HG03025 (cell line): ENCODE measurements at regions not wholly inside any gene's neighbourhood (a gene's known extent, or its start where the extent isn't known, plus 50 kb on each side); places are given as distances from the start of the nearest gene placed in this dataset.

Experiments used
- ATAC-seq: cut with Tn5 transposase; IDR thresholded peaks from one replicate; pipeline ENCODE4 v1.9.1; 2021; ENCODE audit warnings: mild to moderate bottlenecking, moderate library complexity; ENCODE audit not compliant: unreplicated experiment, low FRiP score

DNA sequence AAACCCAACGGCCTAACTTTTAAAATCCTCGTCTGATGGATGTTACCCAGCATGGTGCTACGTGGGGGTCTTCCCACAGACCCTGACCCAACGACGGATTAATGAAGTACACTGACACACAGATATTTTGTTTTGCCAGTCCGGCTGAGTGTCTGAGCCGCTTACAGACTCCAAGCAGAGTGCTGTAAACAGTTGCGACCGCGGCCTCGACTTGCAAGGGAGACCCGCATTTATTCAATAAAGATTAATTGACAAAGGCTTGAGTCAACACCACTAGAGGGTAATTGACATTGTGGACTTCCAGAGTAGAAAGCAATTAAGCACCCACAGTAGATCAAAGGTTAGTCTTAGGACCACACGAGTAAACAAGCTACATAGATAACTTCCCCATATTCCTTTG lies 1042.4 kb downstream of the AACS start:
- no peak for ATAC-seq

DNA sequence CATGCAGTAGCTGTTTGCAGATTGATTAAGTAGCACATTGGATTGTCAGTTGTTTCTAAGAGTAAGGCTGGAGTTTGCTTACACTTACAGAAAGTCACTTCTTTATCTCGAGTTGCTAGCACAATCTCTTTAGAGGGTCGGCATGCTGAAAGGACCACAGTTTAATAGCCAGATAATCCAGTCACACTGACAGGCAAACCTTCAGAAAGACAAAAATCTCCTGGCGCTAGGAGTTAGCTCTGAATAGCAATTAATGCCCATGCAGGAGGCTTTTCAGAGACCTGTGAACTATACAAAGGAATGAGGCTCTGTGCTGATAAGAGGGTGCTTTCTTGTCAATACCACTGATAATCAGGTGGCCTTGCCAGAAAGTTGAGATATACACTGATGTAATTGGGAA lies 1043.0 kb downstream of the AACS start:
- no peak for ATAC-seq

DNA sequence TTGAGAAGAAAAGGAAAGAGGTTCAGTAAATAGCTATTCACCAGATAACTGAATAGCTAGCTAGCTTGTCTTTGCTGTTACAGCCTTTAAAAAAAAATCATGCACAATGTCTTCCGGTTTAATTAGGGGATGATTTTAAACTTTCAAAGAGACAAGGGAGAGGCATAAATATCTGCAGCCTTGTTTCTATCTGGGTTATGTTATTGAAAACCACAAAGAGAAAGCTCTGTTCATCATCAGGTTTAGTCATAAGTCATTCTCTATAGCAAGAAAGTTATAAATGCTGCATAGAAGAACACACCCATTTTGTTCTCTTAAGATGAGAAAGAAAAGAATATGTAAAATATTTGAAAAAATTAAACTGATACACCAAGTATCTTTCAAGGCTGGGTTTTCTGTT lies 1046.9 kb downstream of the AACS start:
- ATAC-seq: no peak

DNA sequence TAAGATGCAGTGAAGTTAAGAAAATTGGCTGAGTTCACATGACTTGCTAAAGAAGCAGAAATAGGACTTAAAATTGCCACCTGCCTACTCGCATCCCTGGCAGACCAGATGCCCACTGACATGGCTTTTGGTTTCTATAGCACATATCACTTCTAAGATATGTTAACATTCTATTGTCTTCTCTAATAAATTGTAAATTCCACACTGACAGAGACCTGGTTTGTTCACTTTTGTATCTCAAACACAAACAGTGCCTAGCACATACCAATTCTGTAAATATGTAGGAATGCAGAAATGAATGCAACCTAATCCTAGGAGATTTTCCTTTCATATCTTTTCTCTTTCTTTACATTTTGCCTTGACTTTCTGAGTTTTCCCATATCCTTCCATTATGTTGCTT lies 1047.6 kb downstream of the AACS start:
- ATAC-seq: no peak

DNA sequence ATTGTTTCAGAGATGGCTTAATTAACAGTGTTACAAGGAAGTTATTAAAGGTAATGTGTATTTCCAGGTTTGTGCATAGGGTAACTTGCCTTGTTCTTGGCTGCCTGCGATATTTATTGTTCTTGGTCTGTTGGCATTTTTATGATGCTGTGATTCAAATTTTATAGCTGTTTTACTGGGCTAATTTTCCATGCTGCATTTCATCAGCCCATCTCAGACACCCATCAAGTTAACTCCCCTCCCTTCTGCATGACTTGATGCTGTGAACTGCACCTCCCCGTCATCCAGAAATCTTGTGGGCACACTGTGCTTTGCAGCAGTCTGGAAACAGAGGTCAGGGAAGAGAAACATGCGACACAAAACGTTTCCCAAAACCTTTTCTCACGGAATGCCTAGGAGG lies 1049.2 kb downstream of the AACS start:
- ATAC-seq: no peak

DNA sequence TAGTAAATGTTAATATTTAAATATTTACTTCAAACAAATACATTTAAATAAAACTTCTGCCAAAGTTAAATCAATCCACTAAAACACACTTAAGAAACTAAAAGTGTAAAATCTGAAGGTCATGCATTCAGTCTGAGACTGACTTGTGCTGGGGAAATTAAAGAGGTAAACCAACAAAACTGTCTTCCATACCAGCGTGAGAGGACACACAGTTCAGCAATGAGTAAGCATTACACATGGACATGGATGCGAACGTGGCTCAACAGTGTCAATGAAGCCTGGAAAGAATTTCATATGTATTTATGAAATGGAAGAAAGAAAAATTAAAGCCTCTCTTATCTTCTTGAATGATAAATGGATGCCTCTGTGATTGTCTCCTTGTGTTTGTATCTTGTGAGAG lies 1052.3 kb downstream of the AACS start:
- ATAC-seq: no peak

DNA sequence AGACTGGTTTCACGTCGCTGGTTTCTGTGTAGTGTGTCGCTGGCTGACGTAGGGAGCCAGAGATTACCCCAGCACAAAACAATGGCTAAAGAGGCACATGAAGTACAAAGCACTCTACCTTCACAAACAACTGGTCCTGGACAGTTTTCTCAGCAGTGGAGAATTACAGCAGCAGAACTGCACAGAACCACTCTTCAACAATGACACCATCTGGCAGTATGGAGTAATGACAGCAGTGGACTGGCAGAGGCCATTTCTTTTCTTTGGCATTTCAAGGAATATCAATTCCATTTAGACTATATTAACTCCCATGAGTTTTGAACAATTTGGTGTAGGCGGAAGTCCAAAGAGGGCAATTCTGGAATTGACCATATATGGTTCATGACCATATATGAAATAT lies 1074.1 kb downstream of the AACS start:
- no peak for ATAC-seq

DNA sequence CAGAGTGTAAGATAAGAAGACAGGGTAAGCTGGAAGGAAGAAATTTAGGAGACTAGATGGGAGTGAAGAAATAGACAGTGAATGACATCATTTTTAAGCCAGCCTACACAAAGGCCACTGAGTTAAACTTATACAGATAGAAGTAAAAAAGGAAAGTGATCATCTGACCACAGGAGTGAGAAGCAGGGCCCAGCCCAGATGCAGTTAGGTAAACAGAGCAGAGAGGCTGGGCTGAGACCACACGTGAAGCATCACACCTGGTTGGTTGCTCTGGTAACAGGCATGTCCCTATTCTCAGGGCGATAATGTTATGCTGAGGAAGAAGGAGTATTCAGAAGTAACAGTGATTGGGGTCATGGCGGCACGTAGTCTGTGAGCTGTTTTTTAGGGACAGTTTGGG lies 1079.4 kb downstream of the AACS start:
- ATAC-seq: no peak

DNA sequence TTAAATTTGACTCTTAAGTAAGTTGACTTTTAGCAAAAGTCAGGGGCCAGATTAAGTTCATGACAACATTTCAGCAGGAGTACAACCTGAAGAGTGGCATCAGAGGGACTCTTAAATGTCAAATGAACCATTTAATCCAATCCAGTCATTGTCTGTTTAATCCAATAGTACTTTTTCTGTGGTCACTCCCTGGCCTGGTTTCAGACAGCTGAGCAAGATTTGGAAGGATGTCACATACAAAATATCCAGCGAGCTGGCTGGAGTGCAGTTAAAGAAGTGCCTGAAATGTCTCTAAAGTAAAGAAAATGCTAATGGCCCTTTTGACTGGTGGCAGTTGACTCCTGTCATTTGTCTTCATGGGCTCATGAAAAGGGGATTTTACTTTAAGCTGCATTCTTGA lies 1082.1 kb downstream of the AACS start:
- no peak for ATAC-seq

DNA sequence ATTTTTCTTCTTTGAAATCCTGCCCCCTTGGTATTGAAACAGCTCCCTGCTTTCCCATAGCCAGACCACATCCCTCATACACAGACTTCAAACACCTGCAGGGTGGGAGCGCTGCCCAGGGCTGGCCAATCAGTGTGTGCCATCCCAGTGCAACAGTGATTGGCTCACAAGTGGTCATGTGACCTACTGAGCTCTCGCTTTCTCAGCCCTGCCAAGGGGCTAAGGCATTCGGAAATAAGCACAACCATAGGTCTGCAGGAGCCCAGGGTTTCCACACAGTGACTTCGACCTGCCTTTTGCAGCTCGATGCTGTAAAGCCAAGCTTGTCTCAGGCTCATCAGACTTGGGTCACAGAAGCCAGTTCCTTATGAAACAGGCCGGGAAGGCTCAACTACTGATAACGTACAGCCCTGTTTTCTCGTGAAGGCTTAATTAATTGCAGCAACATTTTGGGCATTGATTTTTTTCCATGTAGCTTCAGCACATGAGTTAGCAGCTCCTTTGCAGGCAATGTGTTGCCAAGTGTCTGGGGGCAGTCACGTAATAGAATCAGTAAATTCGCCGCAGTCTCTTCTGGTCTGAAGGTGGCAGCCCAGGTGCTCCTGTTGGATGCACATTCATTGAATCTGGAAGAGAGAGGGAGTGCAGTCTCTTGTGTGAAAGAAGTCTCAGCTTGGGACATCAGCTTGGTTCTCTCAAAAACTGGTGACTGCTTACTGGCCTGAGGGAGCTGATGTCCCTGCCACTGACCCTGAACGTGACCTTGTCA lies 1091.8 kb downstream of the AACS start:
- ATAC-seq: no peak

DNA sequence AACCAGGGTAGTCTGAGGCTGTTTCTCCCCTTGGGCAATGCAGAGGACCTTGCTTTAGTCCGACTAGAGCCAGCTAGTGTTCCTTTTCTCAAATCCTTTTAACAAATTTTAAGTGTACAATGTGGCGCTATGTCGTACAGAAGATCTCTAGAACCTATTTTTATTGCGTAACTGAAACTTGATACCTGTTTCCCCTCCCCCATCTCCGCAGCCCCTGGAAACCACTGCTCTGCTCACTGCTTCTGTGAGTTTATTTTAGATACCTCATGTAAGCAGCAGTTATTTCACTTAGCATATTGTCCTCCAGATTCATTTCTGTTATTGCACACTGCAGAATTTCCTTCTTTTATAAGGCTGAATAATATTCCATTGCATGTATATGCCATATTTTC lies 1092.3 kb downstream of the AACS start:
- no peak for ATAC-seq

DNA sequence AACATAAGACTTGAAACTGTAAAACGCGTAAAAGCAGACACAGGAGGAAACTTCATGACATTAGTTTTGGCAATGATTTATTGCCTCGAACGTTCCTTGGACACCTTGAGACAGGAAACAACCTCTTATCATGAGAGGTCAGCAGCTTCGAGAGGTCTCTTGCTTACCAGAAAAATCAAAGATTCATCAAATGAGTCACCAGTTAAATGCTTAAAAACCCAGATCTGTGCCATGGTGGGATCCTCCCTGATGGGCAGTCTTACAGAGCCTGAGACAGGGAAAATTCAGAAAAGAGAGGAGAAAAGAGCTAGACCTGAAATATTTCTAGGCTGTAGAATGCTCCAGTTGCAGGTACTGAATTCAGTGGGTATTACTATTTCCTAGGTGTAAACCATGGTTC lies 1093.9 kb downstream of the AACS start:
- no peak for ATAC-seq

DNA sequence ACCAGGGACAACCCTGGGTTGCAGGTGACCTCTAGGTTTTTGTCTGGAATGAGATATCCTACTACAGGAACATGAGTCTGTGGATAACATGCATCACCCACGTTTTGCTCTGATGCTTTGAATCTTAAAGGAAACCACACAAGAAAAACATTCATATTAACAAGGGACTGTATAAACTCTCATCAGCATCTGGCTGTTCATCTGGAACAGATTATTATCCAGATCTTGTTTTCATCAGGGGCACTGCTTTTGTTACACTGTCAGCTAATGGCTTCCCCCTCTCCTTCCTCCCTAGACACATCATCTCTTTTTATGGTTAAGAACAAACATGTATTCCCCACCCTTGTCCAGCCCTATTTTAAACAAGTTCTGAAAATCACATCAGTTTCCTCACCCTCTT lies 1095.7 kb downstream of the AACS start:
- no peak for ATAC-seq

DNA sequence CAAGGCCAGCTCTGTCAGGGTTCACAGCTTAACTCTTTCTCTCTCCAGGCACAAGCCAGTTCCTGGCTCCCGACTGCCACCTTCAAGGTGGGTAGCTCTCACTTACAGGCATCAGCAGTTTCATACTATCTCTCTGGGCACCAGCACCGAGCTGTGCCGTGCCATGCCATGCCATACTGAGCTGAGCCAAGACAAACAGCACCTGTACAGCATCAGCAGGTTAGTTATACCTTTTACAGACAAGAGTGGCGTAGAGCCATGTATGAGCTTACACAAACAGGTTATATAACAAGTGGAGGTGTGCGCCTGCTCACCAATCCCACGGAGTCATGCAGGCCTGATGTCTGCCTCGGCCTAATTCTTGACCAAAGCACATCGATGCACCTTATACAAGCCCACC lies 1098.7 kb downstream of the AACS start:
- ATAC-seq: no peak

DNA sequence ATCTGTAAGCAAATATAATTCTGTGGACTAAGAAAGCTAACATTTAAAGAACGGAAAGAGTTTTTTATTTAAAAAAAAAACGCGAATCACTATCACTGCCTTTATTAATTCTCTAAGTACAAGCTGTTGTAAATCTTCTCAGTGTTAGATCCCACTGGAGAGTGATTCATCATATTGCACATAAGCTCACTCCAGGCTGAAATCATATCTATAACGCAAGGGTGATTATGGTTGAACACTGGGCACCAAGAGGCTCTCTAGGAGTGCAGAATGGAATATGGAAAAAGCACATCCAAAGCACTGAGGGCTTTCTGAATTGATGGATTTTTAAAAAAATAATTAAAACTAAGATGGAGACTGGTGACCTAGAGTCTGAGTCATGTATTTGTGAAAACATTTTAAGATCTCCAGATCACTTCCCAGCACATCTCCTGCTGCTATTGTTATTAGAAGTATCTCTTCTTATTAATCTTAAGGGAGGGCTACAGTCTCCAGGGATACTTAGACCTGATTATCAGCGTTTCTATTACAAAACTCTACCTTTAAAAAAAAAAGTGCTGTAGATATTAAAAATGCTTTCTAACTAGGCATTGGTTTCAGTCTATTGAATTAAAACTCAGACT lies 1106.8 kb downstream of the AACS start:
- ATAC-seq: no peak

DNA sequence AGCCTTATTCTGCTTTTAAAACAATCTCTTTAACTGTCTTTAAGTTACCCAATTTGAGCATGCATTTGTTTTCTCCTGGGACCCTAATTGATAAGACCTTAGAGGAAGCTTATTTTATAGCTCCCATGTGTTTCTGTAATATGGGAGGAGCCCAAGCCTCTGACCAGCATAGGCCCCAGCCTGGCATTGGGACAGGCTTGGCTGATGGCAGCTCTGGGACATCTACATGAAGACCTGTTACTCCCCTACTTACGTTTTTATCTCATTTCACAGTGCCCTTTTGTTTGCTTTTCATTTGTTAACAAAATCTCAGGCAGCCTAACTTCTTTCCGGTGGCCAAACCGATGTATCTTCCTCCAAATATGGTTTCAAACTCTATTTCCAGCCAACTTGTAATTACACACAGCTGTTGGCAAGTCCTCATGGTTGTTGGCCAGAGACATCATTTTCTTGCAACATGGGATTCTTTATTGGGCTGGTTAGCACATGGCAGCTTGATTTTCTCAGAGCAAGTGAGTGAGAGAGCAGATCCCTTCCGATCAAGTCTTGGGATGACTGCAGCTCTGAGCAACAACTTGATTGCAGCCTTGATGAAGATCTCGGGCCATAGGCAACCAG lies 1117.5 kb downstream of the AACS start:
- no peak for ATAC-seq

DNA sequence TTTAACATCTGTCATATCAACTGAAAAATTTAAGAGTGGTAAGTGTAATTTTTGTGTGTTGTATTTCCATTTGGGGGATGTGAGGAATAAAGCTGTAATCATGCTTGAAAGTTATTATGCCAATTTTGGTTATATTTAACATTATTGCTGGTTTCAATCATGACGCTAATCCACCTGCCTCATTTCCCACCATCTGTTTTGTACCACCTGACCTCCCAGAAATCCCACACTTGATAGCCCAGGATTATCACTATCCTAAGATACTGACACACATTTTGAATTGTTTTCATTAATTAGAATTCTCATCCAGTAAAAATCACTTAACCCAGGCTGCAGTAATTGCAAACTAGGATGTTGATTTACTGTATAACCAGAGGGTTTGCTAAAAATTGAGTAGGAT lies 1119.8 kb downstream of the AACS start:
- no peak for ATAC-seq

DNA sequence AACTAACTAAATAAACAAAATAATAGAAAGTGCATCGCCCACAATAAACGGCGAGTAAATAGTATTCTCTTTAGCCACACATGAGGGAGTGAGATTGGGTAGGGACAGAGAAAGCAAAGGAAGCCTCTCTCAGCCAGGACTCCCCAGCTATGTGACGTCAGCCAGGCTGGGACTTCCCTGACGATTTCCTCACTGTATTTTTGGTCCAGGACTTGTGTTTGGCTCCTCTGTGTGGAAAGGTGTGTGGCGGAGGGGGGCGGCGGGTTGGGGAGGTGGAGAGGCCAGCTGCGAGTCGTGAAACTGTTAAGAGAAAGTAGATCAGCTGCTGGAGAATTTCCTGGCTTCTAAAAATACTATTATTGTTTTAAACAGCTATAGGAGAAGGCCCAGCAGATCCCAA lies 1124.6 kb downstream of the AACS start:
- no peak for ATAC-seq

DNA sequence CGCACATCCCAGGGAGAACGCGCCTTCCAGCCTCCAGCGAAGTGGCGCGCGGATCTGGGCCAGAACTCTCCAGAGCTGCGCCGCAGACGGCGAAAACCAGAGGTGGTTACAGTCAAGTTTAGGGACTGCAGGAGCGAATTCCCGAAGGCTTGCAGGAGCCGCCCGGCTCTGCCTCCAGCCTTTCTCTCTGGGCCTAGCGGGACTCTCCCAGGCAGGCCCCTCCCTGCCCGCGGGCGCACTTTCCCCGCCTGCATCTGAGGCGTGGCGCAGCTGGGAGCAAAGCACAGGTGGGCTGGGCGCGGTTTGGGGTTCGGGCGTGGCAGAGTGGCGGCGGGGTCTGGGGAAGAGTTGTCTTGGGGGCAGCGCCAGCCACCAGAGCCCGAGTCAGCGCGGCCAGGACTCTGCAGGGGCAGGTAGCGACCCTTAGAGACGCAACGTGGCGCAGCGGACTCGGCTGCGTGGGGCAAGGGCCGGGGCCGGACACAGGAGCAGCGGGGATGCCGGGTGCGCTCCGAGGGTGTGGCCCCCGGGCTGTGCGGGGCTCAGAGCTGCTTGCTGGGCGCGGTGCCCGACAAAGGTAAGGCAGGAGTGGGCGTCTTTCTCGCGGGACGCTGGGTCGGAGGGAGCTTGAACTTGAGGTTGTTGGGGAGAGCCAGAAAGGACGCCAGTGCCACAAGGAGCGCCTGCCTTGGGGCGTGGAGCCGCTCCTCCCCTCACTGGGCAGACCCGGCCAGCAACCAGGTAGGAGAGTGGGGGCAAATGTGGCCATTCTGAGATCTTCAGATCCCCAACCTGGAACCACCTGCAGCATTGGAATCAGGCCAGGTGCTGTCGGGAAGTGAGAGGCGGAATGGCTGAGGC lies 1126.0 kb downstream of the AACS start:
- ATAC-seq: no peak

DNA sequence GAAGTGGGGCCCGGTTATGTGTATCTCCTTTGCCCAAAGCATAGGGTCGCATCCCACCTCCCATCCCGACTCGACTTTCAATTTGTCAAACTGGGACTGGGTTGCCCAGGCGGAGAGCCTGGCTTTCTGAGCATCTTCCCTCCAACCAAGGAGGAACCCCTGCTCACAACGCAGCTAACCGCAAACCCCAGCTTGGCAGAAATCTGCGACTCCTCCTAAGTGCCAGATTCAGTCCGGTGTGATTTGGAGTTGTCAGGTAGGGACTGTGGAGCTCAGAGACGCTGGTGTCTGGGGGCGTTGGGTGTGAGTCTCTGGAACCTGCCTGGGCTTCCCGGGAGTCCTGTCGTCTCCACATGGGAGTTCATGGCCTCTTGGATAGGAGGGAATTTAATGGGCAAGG lies 1126.7 kb downstream of the AACS start:
- no peak for ATAC-seq

DNA sequence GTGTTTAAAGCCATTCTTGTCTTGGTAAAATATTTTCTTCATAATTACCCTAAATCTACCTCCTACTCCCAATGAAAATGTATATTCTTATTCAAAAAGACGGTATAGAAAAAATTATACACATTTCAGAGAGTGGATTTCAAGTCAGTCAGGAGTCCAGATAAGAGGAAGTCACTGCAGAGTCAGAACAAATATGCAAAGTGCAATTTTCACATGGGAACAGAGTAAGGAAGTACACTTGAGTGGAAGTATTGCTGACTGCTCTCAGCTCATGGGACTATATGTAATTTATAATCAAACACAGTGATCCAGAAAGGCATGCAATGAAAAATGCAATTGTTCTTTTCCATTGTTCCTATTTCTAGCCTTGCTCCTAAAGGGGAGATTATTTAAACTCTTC lies 1128.0 kb downstream of the AACS start:
- ATAC-seq: no peak
